GM19238 (cell line): ENCODE measurements at regions not wholly inside any gene's neighbourhood (a gene's known extent, or its start where the extent isn't known, plus 50 kb on each side); places are given as distances from the start of the nearest gene placed in this dataset.
"Not testable (repeated sequence)": the region's sequence is repeated elsewhere in the genome, so short reads cannot be mapped to it uniquely, and the experiment has no call there.

Experiments
- DNase-seq: peaks from one replicate; pipeline ENCODE4 v3.0.0; 2011; ENCODE audit warnings: low spot score; ENCODE audit not compliant: insufficient read length

DNA sequence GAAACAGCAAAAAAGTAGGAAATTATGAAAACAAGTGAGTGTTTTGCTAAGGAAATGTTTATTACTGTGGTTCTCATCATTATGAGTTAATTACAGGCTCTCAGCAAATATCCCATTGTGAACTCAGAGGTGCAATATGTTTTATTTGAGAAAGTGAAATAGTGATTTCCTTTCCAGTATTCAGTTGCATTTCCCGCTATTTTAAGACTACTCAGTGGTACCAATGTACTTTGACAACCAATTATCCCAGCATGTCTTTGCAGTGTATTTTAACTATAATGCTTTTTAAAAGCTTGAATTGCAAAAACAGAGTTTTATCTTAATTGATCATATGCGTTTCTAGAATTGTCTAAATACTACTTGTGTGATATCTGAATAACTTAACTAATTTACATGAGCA, 383.8 kb upstream of the TENM3 start:
- no peak for DNase-seq

DNA sequence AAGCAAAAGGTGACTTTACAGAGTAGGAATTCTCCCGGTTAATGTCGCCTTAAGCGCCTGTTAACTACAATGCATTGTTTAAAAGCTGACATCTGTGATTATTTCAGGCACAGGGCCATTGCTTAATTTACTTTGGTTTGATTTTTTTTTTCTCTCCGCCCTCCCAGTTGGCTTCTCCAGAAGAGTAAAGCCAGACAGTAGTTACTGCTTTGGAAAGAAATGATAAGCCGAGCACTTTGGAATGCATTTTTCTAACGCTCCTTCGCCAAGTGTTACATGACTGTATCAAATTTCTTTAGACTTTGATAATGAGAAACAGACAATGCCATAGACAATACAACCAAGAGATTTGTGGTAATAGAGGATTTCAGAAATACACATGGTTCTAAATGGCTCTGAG, 383.0 kb upstream of the TENM3 start:
- no peak for DNase-seq

DNA sequence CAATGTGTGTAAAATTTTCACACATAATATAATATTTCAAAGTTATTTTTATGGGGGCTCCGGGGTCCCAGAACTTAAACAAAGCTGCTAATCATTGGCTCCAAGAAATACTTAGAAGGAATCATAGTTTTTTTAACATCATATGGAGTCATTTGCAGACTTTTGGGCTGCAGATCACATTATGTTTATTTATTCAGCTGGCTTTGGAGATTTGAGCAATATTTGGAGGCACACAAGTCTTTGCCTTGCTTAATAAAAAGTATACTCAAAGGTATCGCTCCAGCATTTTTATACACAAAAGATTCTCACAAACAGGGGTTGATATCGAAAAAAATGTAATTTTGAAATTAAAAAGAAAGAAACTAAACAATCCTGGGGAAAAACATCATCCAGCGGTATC, 382.5 kb upstream of the TENM3 start:
- no peak for DNase-seq

DNA sequence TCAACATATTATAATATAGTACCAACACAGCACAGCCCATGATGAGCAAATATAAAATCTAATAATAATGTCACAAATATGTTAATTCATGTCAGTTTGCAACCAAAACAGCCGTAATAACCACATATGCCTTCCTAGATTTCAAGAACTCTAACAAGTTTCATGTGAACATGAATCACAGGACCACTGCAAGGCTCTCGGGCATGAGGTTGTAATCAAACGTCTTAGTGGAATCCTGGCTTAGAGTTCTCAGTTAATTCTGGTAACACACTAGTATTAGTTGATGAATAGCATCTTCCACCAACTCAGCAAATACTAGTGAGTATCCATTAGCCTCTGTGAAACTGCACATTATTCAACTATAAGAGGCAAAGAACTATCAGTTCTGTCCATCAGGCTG, 379.3 kb upstream of the TENM3 start:
- DNase-seq, result no peak

DNA sequence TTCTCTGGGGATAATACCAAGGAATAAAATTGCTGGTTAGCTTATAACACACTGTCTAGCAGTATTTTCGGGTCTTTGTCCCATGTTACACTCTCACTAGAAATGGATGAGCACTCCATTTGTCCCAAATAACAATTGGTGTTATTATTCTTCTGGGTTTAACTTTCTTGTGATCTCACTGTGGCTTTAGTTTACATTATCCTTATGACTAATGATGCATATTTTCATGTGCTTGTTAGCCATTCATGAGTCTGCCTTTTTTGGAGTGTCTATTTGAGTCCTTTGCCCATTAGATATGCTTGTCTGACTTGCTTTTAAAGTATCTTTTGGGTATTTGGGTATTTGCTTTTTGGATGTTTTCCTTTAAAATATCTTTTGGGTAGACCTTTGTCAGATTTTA, 372.9 kb upstream of the TENM3 start:
- DNase-seq, result no peak

DNA sequence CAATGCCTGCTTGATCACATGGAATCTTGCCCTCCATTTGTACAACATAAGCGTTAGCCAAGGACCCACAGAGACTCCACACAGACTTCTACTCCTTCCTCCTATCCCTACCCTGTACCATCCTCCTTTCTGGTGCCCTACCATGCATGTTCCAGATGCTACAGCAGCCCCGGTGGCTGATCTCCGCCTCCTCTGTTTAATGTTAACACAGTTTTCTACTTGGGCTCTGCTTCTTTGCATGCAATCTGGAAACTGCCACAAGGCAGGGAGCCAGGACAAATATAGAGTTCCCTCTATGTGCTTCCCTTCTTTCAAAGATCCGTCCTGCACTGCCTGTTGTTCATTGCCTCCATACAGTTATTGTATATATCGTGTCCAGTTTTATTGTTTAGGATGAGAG, 368.6 kb upstream of the TENM3 start:
- no peak for DNase-seq

DNA sequence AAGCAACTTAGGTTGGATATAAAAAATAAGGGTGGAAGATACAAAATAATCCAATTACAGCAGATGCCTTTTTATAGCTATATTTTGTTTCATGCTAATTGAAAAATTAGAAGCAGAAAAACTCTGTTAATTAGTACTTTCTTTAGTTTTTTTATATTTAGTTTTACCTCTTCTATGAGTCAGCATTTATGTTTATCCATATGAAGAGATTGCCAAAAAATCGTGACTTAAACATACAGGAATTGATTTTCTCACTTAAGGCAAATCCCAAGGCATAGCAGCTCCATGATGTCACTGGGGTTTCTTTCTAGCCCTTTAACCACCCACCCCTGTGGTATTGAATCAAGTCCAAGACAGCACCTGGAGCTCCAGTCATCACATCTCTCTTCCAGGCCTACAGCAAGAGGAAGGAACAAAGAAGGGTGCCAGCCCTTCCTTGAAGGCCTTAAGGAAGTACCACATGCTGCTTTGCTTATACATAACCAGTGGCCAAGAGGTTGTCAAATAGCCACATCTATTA, 365.8 kb upstream of the TENM3 start:
- DNase-seq, result no peak

DNA sequence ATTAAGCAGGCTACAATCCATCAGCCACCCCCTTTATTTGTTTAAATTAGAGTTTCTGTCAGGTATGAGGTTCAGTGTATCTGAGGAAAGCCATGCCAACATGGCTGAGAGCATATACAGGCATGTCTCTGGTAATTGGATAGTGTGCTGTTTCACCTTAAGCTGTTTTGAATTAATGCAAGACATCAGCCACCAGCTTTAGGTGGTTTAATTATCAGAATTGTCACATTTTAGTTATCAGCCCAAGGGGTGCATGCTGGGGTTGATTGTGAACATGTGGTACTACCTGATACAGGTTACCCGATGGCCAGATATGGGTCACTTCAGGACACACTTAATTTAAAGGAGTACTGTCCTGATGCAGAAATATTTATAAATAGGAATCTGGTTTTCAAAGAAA, 353.2 kb upstream of the TENM3 start:
- no peak for DNase-seq

DNA sequence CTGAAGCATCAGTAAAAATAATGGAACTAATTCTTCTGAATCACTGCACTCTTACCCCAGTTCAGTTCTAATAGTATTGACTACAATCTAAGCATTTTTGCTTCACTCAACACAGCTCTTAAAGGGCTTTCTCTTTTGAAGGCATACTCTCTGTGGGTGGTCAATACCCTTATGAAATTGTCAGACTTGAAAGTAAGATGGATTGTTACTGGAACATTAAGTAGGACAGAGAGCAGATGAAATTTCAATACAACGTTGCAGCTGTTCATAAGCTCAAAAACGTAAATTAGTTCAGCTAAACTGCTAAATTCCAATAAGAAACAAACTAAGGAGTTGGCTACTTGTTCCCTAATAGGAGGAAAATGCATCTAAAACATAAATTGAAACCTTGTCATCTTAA, 352.3 kb upstream of the TENM3 start:
- no peak for DNase-seq

DNA sequence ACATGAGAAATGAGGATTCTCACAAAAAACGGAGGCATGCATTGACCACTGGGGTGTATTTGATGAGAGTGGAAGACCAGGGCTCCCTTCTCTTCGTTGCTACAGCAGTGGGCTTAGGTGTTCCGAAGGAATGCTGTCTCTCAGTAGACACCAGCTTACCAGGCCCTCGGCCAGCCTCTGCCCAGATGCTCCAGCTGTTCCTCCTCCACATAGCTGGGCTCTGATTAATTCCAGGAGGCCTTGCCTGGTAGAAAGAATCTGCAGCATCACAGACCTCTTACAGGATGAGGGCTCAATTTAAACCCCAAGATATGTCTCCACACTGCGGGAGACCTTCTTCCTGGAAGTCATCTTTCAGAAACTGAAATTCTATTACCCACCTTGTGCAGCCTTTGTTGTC, 346.6 kb upstream of the TENM3 start:
- DNase-seq, result no peak

DNA sequence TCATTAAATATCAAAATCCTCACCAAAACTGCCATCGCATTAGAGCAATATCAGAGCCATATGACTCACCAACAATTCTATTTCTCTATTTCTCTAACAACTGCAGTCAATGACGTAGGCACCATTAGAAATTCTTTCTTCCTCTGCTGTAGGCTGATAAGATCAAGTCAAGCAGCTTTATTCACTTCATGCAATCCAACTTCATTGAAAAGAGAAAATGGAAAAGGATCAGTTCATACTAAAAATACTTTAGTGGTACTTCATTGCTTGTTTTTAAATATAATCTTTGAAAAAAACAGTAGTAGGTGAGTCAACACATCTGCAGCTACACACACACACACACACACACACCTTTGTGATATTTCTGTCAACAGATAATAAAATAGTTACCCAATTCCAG, 345.3 kb upstream of the TENM3 start:
- no peak for DNase-seq

DNA sequence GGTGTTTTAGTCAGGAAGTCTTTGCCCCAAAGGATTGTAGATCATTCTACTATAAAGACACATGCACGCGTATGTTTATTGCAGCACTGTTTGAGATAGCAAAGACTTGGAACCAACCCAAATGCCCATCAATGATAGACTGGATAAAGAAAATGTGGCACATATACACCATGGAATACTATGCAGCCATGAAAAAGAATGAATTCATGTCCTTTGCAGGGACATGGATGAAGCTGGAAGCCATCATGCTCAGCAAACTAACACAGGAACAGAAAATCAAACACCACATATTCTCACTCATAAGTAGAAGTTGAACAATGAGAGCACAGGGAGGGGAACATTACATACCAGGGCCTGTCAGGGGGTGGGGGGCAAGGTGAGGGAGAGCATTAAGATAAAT, 340.8 kb upstream of the TENM3 start:
- DNase-seq, result not testable (repeated sequence)

DNA sequence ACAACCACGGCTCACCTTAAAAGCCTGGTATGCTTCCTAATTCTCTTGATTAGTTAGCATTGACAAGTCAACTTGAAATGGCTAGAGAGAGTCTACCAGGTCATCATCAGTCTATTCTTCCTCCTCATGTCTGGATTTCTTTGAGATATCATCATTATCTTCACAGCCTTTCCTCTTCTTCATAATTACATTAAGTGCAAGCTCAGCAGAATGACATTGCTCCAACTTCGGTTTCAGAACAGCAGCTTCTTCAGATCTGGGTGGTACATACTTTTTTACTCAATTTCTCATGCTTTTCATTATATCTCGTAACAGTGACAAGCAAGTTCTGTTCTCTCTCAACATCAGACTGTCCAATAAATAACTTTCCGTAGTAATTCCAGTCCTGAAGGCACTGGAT, 337.5 kb upstream of the TENM3 start:
- no peak for DNase-seq

DNA sequence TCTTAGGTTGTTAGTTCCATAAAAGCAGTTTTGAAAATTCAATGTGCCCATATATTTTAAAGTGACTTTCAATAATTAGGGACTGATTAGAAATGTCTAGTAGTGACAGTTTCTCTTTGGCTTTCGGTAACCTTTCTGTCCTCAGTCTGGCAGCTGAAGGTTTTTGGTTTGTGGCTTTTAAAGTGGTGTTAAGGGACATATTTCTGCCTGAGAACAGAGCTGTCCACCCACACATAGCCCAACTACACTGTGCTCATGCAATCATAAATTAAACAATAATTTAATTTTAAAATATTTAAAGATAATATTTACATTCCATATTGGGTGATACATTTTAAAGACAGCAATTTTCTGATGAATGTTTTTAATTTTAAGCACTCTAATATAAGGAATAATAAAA, 335.0 kb upstream of the TENM3 start:
- DNase-seq, result no peak

DNA sequence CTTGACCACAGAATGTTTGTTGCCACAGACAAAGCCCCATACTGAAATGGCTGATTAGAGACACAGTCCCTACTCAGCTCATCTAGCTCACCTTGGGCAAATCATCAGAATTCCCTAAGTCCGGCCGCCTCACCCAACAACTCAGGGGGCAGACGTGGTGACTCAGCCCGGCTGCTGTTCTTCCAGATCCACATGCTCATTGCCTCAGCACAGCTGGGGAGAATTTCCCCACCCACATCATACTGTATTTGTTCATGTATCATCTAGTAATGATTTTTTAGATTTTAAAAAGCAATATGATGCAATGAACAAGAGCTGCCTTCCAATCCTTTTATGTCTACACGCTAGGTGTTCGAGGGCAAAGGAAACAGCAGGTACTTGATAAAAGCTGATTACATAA, 333.8 kb upstream of the TENM3 start:
- DNase-seq, result no peak

DNA sequence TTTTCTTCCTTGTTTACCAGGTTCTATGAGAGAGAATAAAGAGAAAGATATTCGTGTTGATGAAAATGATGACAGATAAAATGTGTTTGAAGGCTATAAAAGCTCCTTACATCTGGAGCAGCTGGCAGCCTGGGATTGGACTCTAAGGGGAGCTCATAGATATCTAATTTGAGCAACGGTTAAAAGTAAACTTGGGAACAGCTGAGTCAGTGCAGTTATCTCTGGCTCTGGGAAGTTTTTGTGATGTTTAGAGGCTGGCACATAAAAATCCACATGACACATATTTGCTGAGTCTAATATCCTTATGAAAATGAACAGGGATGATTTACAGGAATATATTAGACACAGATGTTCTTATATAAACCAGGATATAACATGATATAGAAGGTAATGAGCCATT, 331.8 kb upstream of the TENM3 start:
- no peak for DNase-seq

DNA sequence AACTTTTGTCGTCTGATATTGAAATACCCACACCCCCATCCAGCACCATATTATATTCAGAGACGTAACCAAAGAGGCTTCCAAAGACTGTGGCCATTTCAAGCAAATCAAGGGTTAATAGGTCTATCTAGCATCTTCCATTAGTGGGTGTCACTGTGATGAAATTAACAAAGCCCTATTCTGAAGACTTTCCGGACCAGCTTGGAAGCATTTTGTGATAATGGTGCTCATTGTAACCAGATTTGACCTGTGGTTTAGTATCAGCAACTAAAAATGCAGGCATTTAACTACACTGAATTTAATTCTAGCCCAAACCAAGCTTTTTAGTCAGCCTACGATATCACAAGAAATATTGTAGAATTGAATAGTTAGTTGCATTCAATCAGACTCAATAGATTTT, 309.7 kb upstream of the TENM3 start:
- DNase-seq, result no peak

DNA sequence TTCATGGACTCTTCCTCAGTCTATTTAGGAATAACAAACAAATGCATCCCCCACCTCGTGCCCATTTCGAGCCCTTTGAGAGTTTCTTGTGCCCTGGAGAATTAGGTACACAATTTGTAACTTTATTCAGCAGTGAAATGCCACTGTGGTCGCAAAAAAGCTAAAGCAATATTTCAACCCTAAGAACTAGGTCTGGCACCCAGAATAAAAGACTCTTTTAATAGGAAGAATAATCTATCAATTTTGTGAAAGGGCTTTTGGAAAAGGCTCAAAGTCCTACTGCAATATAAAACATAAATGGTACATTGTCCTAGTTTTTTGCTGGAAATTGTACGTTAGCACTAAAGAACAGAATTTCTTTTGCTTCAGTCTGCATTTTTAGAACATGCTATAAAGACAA, 304.6 kb upstream of the TENM3 start:
- no peak for DNase-seq

DNA sequence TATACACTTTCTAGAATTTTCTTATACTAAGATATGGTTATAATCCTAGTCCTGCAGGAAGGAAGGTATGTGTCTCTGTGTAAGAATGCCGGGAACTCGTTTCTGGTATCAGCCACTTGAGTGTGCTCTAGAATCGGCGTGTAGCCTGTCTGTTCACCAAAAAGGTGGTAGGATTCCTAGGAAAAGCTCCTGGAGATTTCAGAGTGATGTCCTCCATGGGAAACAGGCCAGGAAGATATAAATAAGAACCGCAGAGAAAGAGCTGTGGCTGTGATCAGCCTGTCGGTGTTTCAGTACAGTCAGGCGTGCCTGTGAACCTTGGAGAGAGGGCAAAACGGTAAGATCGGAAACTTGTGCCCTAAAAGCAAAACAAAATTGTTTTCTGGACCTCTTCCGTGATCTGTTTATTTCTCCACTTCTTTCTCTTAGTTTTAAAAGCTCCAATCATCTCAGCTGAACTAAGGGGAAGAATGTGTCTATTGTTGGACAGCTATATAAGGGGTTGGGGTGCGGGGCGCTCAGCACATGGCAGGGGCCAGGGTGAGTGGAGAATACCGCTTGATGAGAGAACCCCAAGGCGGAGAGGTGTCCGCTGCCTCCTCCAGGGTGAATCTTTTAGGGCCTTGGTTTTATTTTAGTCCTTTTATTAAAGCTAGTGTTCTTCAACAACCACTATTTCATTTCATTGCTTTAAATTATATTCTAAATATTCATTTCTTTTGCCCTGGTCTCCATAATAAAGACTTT, 303.8 kb upstream of the TENM3 start:
- no peak for DNase-seq

DNA sequence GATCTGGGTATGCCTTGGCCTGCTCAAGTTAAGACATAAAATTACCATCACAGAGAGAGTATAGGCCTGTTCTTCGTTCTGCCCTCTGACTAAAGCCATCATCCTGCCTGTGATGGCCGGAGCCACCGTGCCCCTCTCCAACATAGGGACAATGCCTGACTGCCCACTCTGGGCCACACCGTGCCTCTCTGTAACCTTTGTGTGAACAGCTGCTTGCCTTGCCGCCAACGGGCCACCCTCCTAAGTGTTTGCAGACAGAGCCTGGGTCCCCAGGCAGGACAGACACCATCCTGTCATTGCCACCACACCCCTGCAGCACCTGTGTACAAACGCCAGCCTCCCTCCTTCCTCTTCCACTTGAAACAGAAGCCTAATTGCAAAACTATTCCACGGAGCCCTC, 298.7 kb upstream of the TENM3 start:
- no peak for DNase-seq

DNA sequence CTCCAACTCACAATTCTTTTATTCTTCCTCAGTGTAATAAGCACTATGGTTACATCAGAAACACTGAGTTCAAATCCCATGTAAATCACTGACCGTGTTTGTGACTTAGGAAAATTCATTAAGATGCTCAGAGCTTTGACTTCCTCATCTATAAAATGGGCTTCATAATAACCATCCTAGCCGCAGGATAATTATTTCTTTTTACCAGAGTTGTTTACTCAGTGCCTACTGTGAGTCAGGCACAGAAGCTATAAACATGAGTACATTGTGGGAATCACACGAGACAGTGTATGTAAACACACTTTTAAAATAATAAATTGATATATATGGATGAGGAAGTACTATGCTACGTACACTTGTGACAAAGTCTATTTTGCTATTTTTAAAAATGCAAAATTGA, 296.3 kb upstream of the TENM3 start:
- DNase-seq, result no peak

DNA sequence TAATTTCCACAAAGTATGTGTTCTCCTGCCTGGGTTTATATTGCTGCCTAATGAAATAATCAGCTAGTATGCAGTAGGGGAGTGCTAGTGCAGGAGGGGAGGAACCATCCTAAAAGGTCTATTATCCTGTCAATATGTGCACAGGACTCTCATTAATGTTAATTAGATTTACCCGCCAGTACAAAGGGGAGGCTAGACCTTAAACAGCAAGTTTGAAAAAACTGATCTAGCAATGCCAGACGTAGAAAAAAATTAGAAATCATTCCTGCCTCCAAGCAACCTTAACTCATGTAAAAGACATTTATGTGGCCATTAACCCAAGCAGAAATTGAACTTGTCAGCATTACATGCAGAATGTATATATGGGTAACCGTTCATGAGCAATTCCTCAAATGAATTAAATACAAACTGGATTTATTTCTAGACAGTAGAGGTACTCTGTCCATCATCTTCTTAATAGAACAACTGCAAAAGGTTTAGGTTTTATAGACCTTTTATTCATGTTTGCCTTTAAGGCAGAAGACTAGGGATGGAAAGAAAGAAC, 294.3 kb upstream of the TENM3 start:
- DNase-seq, result no peak

DNA sequence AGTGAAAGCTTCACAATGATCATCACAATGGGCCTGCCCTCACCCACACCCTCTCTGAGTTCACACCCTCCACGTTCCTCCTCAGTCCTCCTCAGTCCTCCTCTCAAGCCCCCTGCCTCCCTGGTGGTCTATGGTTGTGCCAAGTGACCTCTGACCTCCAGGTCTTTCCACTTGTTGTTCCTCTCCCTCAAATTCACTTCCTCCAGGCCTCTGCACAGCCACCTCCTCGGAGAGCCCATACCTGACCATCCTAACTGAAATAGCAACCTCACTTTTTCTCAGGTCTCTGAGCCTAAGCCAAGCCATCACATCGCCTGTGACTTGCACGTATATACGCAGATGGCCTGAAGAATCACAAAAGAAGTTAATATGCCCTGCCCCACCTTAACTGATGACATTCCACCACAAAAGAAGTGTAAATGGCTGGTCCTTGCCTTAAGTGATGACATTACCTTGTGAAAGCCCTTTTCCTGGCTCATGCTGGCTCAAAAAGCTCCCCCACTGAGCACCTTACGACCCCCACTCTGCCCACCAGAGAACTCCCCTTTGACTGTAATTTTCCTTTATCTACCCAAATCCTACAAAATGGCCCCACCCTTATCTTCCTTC, 293.4 kb upstream of the TENM3 start:
- DNase-seq, result no peak
